ENCODE measurements at regions not wholly inside any gene's neighbourhood (a gene's known extent, or its start where the extent isn't known, plus 50 kb on each side); places are given as distances from the start of the nearest gene placed in this dataset.

DNA sequence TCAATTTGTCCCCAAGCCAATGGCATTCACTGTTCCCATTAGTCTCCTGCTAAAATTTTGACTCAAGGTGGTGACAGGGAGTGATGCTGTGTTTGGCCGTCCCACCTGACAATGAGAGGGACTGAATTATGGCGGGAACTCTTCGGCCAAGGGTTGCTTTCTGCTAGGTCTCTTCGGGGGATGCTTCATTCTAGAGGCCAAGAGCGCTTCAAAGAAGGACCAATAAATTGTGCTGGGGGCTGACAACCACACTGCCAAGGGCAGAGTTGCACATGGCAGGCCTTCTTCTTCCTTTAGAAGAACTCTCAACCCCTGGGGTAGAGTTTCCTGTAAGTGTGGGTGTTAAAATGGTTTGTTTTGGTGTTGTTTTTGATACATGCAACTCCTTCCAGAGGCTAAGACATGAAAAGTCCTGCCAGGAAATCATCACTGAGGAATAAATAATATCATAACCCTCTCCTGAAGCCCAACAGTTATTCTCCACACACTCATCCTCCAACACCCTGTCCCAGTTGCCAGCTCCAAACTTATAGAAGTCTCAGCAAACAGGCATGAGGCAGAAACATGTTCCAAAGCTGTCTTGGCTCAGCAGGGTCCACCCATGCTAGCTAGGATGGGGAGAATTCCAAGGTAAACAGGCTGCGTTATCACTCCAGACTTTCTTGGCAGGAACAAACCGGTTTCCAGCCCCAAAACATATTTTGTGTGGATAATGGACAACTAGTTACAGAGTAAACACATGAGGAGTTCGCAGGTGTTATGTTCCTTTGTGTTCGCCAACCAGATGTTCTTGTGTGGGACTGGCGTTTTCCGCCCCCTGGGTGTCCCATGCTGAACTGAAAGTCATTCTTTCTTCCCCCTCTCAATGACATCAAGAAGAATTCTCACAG is 396.7 kb upstream of the RGMA start:
- TF ChIP-seq, protein P1, sequence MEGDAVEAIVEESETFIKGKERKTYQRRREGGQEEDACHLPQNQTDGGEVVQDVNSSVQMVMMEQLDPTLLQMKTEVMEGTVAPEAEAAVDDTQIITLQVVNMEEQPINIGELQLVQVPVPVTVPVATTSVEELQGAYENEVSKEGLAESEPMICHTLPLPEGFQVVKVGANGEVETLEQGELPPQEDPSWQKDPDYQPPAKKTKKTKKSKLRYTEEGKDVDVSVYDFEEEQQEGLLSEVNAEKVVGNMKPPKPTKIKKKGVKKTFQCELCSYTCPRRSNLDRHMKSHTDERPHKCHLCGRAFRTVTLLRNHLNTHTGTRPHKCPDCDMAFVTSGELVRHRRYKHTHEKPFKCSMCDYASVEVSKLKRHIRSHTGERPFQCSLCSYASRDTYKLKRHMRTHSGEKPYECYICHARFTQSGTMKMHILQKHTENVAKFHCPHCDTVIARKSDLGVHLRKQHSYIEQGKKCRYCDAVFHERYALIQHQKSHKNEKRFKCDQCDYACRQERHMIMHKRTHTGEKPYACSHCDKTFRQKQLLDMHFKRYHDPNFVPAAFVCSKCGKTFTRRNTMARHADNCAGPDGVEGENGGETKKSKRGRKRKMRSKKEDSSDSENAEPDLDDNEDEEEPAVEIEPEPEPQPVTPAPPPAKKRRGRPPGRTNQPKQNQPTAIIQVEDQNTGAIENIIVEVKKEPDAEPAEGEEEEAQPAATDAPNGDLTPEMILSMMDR (IDR thresholded peaks at IDR 0.05), result no peak
- TF ChIP-seq, protein P2, sequence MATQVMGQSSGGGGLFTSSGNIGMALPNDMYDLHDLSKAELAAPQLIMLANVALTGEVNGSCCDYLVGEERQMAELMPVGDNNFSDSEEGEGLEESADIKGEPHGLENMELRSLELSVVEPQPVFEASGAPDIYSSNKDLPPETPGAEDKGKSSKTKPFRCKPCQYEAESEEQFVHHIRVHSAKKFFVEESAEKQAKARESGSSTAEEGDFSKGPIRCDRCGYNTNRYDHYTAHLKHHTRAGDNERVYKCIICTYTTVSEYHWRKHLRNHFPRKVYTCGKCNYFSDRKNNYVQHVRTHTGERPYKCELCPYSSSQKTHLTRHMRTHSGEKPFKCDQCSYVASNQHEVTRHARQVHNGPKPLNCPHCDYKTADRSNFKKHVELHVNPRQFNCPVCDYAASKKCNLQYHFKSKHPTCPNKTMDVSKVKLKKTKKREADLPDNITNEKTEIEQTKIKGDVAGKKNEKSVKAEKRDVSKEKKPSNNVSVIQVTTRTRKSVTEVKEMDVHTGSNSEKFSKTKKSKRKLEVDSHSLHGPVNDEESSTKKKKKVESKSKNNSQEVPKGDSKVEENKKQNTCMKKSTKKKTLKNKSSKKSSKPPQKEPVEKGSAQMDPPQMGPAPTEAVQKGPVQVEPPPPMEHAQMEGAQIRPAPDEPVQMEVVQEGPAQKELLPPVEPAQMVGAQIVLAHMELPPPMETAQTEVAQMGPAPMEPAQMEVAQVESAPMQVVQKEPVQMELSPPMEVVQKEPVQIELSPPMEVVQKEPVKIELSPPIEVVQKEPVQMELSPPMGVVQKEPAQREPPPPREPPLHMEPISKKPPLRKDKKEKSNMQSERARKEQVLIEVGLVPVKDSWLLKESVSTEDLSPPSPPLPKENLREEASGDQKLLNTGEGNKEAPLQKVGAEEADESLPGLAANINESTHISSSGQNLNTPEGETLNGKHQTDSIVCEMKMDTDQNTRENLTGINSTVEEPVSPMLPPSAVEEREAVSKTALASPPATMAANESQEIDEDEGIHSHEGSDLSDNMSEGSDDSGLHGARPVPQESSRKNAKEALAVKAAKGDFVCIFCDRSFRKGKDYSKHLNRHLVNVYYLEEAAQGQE (IDR thresholded peaks at IDR 0.05; ENCODE audit: low read depth, low read length), result no peak
- TF ChIP-seq RCOR1 (IDR thresholded peaks at IDR 0.05; ENCODE audit: low read length) (no peak), POLR2AphosphoS5 (IDR thresholded peaks at IDR 0.05; ENCODE audit: low read depth, low read length) (no peak), EZH2phosphoT487 (IDR thresholded peaks at IDR 0.05; ENCODE audit: borderline replicate concordance, low read depth) (no peak), TCF12 (IDR thresholded peaks at IDR 0.05) (no peak), RAD21 (IDR thresholded peaks at IDR 0.05; ENCODE audit: low read length) (no peak), EP300 (IDR thresholded peaks at IDR 0.05; ENCODE audit: borderline replicate concordance in 1 of 2, low read depth in 1 of 2, low read length in 1 of 2) (no peak)
- TF ChIP-seq, protein P3, sequence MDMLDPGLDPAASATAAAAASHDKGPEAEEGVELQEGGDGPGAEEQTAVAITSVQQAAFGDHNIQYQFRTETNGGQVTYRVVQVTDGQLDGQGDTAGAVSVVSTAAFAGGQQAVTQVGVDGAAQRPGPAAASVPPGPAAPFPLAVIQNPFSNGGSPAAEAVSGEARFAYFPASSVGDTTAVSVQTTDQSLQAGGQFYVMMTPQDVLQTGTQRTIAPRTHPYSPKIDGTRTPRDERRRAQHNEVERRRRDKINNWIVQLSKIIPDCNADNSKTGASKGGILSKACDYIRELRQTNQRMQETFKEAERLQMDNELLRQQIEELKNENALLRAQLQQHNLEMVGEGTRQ (IDR thresholded peaks at IDR 0.05; ENCODE audit: borderline replicate concordance, low read depth, low read length), result no peak
- TF ChIP-seq, protein P4, sequence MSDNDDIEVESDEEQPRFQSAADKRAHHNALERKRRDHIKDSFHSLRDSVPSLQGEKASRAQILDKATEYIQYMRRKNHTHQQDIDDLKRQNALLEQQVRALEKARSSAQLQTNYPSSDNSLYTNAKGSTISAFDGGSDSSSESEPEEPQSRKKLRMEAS (IDR thresholded peaks at IDR 0.05; ENCODE audit: low read depth), result no peak

Measured in SK-N-SH (cell line).